Activated CD4-positive, alpha-beta memory T cell treated with anti-CD3 and anti-CD28 coated beads for 36 hours (primary cell): ENCODE measurements at regions not wholly inside any gene's neighbourhood (a gene's known extent, or its start where the extent isn't known, plus 50 kb on each side); places are given as distances from the start of the nearest gene placed in this dataset.
"Not testable (repeated sequence)": the region's sequence is repeated elsewhere in the genome, so short reads cannot be mapped to it uniquely, and the experiment has no call there.

ENCODE experiments used
- CTCF ChIA-PET: fragments of 350-600 bp; sonication (Branson Sonifier 250); formaldehyde crosslinking; loops from one replicate; lab custom pipeline; 2021; ENCODE audit warnings: antibody characterized with exemption, inconsistent platforms; lab: Charles Lee
- POLR2A ChIA-PET: fragments of 350-600 bp; sonication (Branson Sonifier 250); formaldehyde crosslinking; loops from one replicate; lab custom pipeline; 2021; ENCODE audit warnings: antibody characterized with exemption; lab: Charles Lee
- DNase-seq: peaks from one replicate; pipeline ENCODE4 v3.0.0-alpha.2; 2020
- H3K27ac Mint-ChIP-seq: one replicate; pipeline ENCODE4 v1.8.0; 2021; ENCODE audit warnings: mixed read lengths
- H3K27me3 Mint-ChIP-seq: one replicate; pipeline ENCODE4 v1.8.0; 2021; ENCODE audit warnings: mixed read lengths
- H3K36me3 Mint-ChIP-seq: one replicate; pipeline ENCODE4 v1.8.0; 2021; ENCODE audit warnings: mixed read lengths
- H3K4me1 Mint-ChIP-seq: one replicate; pipeline ENCODE4 v1.8.0; 2021; ENCODE audit warnings: low read depth, mixed read lengths
- H3K4me3 Mint-ChIP-seq: one replicate; pipeline ENCODE4 v1.8.0; 2021; ENCODE audit warnings: mild to moderate bottlenecking, mixed read lengths
- H3K9me3 Mint-ChIP-seq: one replicate; pipeline ENCODE4 v1.8.0; 2021; ENCODE audit warnings: mixed read lengths
- intact Hi-C: fragments of 100-400 bp; cut with micrococcal nuclease; formaldehyde crosslinking; loops from one replicate; pipeline ENCODE4 v1.15.1; 2023

DNA sequence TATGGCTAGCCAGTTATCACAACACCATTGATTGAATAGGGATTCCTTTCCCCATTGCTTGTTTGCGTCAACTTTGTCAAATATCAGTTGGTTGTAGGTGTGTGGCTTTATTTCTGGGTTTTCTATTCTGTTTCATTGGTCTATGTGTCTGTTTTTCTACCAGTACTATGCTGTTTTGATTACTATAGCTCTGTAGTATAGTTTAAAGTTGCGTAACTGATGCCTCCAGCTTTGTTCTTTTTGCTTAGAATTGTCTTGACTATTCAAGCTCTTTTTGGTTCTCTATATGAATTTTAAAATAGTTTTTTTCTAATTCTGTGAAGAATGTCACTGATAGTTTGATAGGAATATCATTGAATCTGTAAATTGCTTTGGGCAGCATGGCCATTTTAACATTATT lies 194.9 kb upstream of the FN1 start:
- CTCF ChIA-PET, DNase-seq, POLR2A ChIA-PET, intact Hi-C loops, H3K4me3 Mint-ChIP-seq, H3K27me3 Mint-ChIP-seq, H3K4me1 Mint-ChIP-seq, H3K36me3 Mint-ChIP-seq, H3K27ac Mint-ChIP-seq: not testable (repeated sequence)
- H3K9me3 Mint-ChIP-seq = peaks cover 40% of the 10 kb centered on the region

DNA sequence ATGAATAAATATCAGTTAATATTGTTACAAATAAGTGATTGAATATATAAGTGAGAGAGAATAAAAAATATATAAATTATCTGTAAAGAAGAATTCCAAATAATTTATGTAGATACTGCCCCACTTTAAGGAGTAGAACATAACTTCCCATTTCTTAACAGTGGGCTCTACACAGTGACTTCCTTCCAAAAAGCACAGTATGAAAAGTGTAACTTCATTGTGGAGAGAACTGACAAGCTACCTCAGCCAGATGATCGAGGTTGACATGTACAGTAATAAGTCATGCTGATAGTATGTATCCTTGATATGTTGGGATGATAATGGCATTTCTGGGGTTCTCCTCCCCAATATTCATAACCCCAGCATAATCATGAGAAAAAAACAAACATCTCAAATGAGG lies 191.9 kb upstream of the FN1 start:
- Mint-ChIP-seq H3K9me3 (peaks cover 20% of the 10 kb centered on the region), H3K4me1 (no peaks in the 10 kb centered on the region), H3K27me3 (no peaks in the 10 kb centered on the region), H3K36me3 (peaks cover under 1% of the 10 kb centered on the region), H3K4me3 (no peak overlapping the region), H3K27ac (no peak overlapping the region)
- POLR2A ChIA-PET = no interaction called here
- DNase-seq = no peak
- intact Hi-C loops = no loop called here
- CTCF ChIA-PET = no interaction called here

DNA sequence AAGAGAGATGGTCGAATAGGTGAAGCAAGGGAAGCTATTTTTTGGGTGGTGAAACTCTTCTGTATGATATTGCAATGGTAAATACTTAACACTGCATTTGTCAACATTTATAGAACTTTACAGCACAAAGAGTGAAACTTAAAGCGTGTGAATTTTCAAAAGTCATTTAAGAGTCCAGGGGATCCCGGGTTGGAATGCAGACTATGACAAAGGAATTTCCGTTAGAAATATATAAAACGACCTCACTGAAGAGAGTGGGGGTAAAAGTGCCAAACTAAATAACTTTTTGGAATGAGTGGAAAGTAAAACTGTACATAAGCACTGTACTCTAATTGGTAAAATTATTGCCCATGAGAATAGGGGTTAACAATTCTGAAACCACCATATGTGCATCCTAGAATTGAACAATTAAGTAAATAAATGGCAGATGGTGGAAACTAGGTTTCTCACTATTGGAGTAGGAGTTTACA lies 191.0 kb upstream of the FN1 start:
- Mint-ChIP-seq H3K9me3 (peaks cover 13% of the 10 kb centered on the region), H3K36me3 (no peaks in the 10 kb centered on the region), H3K4me1 (no peaks in the 10 kb centered on the region), H3K27me3 (no peaks in the 10 kb centered on the region), H3K4me3 (no peak overlapping the region), H3K27ac (no peak overlapping the region)
- CTCF ChIA-PET = no interaction called here
- no peak for DNase-seq
- intact Hi-C loops = no loop called here
- POLR2A ChIA-PET = no interaction called here

DNA sequence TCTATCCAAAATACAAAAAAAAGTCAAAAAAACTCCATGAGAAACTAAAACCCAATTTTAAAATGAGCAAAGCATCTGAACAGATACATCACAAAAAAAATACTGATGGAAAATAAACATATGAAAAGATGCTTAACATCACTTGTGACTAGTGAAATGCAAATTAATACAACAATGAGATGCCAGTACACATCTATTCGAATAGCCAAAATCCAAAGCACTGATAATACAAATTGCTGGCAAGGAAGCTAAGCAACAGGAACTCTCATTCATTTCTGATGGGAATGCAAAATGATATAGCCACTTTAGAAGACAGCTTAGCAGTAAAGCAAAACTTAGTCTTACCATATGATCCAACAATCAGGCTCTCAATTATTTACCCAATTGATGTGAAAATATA lies 190.2 kb upstream of the FN1 start:
- Mint-ChIP-seq H3K4me1 (no peaks in the 10 kb centered on the region), H3K4me3 (no peak overlapping the region), H3K36me3 (no peaks in the 10 kb centered on the region), H3K9me3 (peaks cover 6% of the 10 kb centered on the region), H3K27me3 (no peaks in the 10 kb centered on the region), H3K27ac (no peak overlapping the region)
- DNase-seq = no peak
- ChIA-PET CTCF (interaction anchor here (0.6 kb wide), 1 partner anchor 942 kb away, joined by 3 read pairs; no protein-coding TSS in a partner anchor), POLR2A (no interaction called here)
- intact Hi-C loops = no loop called here

DNA sequence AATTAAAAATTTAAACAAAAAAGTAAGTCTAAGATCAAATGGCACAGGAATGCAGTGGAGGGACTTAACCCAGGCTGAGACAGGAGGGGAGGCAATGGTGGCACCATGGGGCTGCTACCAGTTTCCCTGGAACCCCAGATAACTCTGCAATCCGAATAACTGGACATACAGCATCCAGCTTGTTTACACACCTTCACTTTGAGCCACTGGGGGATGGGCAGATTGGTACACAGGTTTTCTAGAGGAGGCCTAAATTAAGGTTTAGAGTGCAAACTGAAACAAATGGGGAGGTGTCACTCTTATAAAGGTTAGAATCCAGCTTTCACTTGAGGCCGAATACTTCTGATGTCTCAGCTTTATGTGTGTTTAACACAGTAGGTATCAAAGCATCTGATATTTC lies 189.3 kb upstream of the FN1 start:
- no peak overlapping the region for H3K27ac Mint-ChIP-seq
- no peaks in the 10 kb centered on the region for H3K36me3 Mint-ChIP-seq
- CTCF ChIA-PET = no interaction called here
- no peaks in the 10 kb centered on the region for H3K4me1 Mint-ChIP-seq
- DNase-seq = no peak
- no peaks in the 10 kb centered on the region for H3K9me3 Mint-ChIP-seq
- intact Hi-C loops = no loop called here
- POLR2A ChIA-PET = no interaction called here
- H3K4me3 Mint-ChIP-seq = no peak overlapping the region
- H3K27me3 Mint-ChIP-seq = no peaks in the 10 kb centered on the region

DNA sequence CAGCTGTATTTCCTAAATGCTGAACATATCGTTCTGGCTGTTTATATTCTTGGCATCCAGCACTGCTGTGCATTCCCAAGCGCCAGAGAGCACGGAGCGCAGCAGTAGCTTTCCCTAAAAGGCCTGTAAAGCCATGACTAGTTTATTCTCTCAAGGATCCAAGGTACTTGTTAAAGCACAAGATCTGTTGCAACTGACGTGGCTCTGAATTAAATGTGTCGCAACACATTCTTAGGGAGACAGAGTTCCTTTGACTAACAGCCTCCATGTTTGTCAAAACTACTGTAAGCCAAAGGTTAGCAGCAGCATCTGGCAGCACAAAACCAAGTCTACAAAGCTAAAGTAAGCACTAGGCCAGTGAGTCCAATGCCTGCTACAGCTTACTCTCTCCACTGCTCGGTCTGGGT lies 188.6 kb upstream of the FN1 start:
- ChIA-PET CTCF (no interaction called here), POLR2A (no interaction called here)
- no peaks in the 10 kb centered on the region for H3K36me3 Mint-ChIP-seq
- H3K4me3 Mint-ChIP-seq = no peak overlapping the region
- peaks cover 4% of the 10 kb centered on the region for H3K4me1 Mint-ChIP-seq
- DNase-seq = no peak
- H3K27ac Mint-ChIP-seq = no peak overlapping the region
- peaks cover 4% of the 10 kb centered on the region for H3K27me3 Mint-ChIP-seq
- intact Hi-C loops = no loop called here
- H3K9me3 Mint-ChIP-seq = no peaks in the 10 kb centered on the region

DNA sequence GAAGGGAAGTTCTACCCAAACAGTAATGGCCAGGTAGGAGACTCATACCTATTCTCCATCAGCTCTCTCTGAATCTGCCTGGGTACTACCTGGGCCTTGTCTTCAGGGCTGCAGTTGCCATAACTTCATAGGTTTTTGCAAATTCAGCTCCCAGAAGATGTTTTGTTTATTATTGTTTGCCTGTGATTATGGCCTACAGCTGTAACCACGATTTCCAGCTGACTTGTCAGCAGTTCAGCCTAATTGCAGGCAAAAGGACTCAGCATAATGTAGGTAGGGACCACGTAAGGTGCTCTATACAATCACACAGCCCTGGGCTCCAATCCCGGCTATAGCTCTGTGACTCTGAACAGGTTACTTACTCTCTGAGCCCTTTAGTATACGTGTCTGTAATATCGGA lies 187.0 kb upstream of the FN1 start:
- Mint-ChIP-seq H3K9me3 (no peaks in the 10 kb centered on the region), H3K4me1 (peaks cover 5% of the 10 kb centered on the region), H3K27me3 (peaks cover 5% of the 10 kb centered on the region), H3K27ac (no peak overlapping the region), H3K4me3 (no peak overlapping the region), H3K36me3 (no peaks in the 10 kb centered on the region)
- ChIA-PET POLR2A (no interaction called here), CTCF (no interaction called here)
- DNase-seq = no peak
- intact Hi-C loops = no loop called here

DNA sequence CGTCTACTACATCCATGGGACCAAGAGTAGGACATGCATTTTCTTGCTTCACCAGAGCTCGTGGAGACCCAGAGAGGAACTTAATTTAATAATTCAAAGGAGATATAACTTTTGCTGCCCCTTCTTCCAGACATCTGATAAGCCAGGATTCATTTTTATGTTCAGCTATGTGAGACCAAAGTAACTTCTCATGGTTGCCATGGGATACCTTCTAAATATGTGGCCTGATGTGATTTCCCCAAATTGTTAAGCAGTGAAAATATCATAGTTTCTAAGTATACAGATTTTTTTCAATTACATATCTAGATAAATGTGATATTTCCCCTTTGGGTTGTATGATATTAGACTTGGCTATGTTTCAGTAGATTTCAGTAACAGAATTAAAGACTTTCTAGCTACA lies 185.5 kb upstream of the FN1 start:
- H3K36me3 Mint-ChIP-seq = no peaks in the 10 kb centered on the region
- H3K27me3 Mint-ChIP-seq = peaks cover 5% of the 10 kb centered on the region
- ChIA-PET CTCF (interaction anchor here (0.7 kb wide), 1 partner anchor 1059 kb away, joined by 3 read pairs; no protein-coding TSS in a partner anchor), POLR2A (interaction anchor here (0.7 kb wide), 1 partner anchor 179 kb away, joined by 3 read pairs; no protein-coding TSS in a partner anchor)
- peaks cover 5% of the 10 kb centered on the region for H3K4me1 Mint-ChIP-seq
- no peak overlapping the region for H3K27ac Mint-ChIP-seq
- no peak for DNase-seq
- intact Hi-C loops = no loop called here
- H3K4me3 Mint-ChIP-seq = no peak overlapping the region
- no peaks in the 10 kb centered on the region for H3K9me3 Mint-ChIP-seq

DNA sequence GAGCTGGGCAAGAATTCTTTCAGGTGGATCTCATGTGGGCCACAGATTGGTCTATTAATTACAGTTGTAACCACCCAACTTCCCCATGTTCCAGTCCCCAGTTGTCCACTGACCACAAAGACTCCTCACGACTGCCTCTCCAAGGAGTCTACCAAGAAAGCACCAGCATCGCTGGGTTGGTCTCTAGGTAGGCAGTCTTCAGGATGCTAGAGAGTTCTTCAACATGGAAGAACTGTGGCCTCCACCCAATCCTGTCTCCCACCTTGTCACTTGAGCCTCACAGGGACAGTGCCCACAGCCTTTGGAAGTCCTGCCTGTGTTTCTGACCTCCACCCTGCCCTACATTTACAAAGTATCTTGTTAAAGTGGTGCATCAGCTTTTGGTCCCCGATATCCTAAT lies 184.7 kb upstream of the FN1 start:
- Mint-ChIP-seq H3K4me1 (peaks cover 5% of the 10 kb centered on the region), H3K9me3 (no peaks in the 10 kb centered on the region), H3K36me3 (no peaks in the 10 kb centered on the region), H3K27me3 (peaks cover 5% of the 10 kb centered on the region), H3K4me3 (no peak overlapping the region), H3K27ac (no peak overlapping the region)
- DNase-seq = no peak
- ChIA-PET CTCF (interaction anchor here (0.7 kb wide), 1 partner anchor 1059 kb away, joined by 3 read pairs; no protein-coding TSS in a partner anchor), POLR2A (interaction anchor here (0.7 kb wide), 1 partner anchor 180 kb away, joined by 3 read pairs; no protein-coding TSS in a partner anchor)
- intact Hi-C loops = no loop called here

DNA sequence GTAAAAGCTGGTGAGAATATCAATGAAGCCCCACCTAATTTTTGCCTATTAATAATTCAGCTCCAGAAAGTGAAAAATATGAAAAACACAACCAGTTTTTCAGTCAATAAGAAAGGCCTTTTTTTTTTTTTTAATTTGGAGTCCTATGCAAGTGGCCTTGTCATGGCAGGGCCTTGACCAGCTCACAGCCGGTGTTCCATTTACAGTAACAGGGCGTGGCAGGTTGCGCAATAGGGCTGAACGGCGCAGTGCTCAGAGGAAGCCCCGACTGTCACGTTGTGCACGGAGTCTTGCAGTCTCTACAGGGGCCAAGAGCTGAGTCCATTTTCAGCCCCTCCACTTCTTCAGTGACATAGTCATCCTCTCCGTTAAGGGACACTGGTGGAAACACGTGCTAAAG lies 184.1 kb upstream of the FN1 start:
- CTCF ChIA-PET = no interaction called here
- DNase-seq = no peak
- POLR2A ChIA-PET = no interaction called here
- no peak overlapping the region for H3K27ac Mint-ChIP-seq
- intact Hi-C loops = no loop called here
- H3K4me1 Mint-ChIP-seq = peaks cover 5% of the 10 kb centered on the region
- peaks cover 5% of the 10 kb centered on the region for H3K27me3 Mint-ChIP-seq
- H3K36me3 Mint-ChIP-seq = no peaks in the 10 kb centered on the region
- H3K4me3 Mint-ChIP-seq = peak overlapping the region; percentile 7
- no peaks in the 10 kb centered on the region for H3K9me3 Mint-ChIP-seq

DNA sequence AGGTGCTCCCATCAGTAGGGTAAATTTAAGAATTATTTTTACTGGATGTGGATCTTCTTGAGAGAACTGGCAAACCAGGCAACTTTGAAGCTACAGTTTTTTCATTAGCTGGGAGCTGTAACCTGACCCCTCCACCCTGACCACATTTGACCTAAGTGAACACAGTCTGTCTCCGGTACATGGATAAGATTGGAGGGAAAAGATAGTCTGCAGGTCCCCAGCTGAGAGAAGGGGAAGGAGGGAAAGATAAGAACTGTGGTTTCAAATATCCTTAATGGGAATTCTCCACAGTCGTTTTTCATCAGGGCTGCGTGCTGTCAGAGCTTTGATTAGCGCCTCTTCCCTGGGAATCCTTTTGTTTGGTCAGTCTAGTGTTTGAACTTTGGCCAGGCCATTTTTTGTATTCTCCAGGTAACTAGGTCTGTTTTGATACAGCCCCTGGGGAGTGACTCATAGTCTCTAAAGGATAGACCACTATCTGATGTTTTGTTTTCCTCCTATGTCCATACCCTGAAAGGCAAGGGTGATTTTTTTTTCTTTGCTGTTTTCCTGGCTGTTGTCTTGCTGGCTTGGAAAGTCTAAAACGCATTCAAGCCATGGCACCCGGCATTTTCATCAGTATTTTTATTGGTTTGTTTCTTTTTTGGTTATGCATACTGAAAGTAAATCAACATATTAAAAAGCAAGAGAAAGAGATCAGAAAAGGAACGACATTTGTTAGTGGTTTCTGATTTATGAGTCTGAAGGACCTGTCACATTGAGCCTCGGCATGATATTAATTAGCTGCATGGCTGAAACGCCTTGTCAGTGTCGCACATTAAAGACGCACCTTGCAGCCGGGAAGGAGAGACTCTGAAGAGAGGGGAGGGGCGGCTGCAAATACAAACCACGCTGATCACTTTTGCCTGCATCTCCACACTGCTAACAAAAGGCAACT lies 183.4 kb upstream of the FN1 start:
- CTCF ChIA-PET = no interaction called here

DNA sequence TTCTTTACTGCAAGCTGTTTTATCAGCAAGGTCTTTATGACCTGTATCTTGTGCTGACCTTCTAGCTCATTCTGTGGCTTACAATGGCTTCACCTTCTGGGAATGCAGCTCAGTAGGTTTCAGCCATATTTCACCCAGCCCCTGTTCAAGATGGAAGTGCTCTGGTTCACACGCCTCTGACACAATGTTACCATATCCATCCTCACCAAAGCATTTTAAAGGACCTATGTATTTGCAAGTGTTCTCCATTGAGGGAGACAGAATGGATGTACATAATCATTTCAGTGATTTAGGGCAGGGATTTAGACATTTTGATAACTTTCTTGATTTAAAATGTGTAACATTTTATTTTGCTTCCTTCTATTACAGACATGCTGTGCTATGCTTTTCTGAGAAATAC lies 182.3 kb upstream of the FN1 start:
- DNase-seq = no peak
- Mint-ChIP-seq H3K4me1 (peaks cover 5% of the 10 kb centered on the region), H3K27me3 (peaks cover 5% of the 10 kb centered on the region), H3K36me3 (no peaks in the 10 kb centered on the region), H3K4me3 (no peak overlapping the region), H3K27ac (no peak overlapping the region), H3K9me3 (no peaks in the 10 kb centered on the region)
- POLR2A ChIA-PET = no interaction called here
- intact Hi-C loops = no loop called here
- CTCF ChIA-PET = no interaction called here

More for the DNA sequence above, 183.4 kb upstream of the FN1 start:
- POLR2A ChIA-PET = no interaction called here
- H3K36me3 Mint-ChIP-seq = no peaks in the 10 kb centered on the region
- H3K4me1 Mint-ChIP-seq = peaks cover 5% of the 10 kb centered on the region
- peak overlapping the region; percentile 7 for H3K4me3 Mint-ChIP-seq
- H3K27me3 Mint-ChIP-seq = peaks cover 5% of the 10 kb centered on the region
- H3K27ac Mint-ChIP-seq = no peak overlapping the region
- intact Hi-C loops = no loop called here
- DNase-seq = peak; percentile 22
- no peaks in the 10 kb centered on the region for H3K9me3 Mint-ChIP-seq
